Keratinocyte (primary cell): ENCODE measurements at regions not wholly inside any gene's neighbourhood (a gene's known extent, or its start where the extent isn't known, plus 50 kb on each side); places are given as distances from the start of the nearest gene placed in this dataset.

Experiments
- DNase-seq: peaks from one replicate; pipeline ENCODE4 v3.0.0-alpha.2; 2011; ENCODE audit warnings: low read depth, missing footprints, low spot score
- FAIRE-seq: peaks from 2 replicates; lab custom pipeline; 2011; peaks lifted over from hg19 to GRCh38; lab: Jason Lieb, UNC
- H2AFZ ChIP-seq: 2 replicates; pipeline ENCODE4 v1.6.0; 2012; ENCODE audit warnings: low read length, control low read depth, inconsistent platforms; ENCODE audit not compliant: control insufficient read depth
- H3K27ac ChIP-seq: 2 replicates; pipeline ENCODE4 v1.5.1; 2011; ENCODE audit warnings: low read length; ENCODE audit not compliant: control insufficient read depth, insufficient read depth
- H3K27me3 ChIP-seq: 3 replicates; pipeline ENCODE4 v1.6.0; 2011; ENCODE audit warnings: low read length; ENCODE audit not compliant: control insufficient read depth, insufficient read depth; ENCODE audit errors: extremely low read depth
- H3K36me3 ChIP-seq, 2 experiments: 2 replicates in 1 of 2; 3 replicates in 1 of 2; pipeline ENCODE4 v1.5.1; 2011; ENCODE audit warnings: low read length in 2 of 2, mild to moderate bottlenecking in 1 of 2; ENCODE audit not compliant: control insufficient read depth in 2 of 2, insufficient read depth in 2 of 2; ENCODE audit errors: extremely low read depth in 1 of 2
- H3K4me1 ChIP-seq: 3 replicates; pipeline ENCODE4 v1.5.1; 2011; ENCODE audit warnings: low read length; ENCODE audit not compliant: control insufficient read depth, insufficient read depth; ENCODE audit errors: extremely low read depth
- H3K4me2 ChIP-seq: 3 replicates; pipeline ENCODE4 v1.6.0; 2011; ENCODE audit warnings: low read depth, low read length; ENCODE audit not compliant: control insufficient read depth, insufficient read depth; ENCODE audit errors: extremely low read depth
- H3K4me3 ChIP-seq, 3 experiments: fragments of 200-600 bp in 1 of 3; sonication (generic) in 1 of 3; 2 replicates in 2 of 3; 3 replicates in 1 of 3; pipeline ENCODE4 v1.5.1; 2011 to 2016; ENCODE audit warnings: low read length in 3 of 3, mild to moderate bottlenecking in 3 of 3, control low read depth in 2 of 3, inconsistent platforms in 1 of 3, low read depth in 1 of 3, mixed read lengths in 1 of 3, mixed run types in 1 of 3, moderate library complexity in 1 of 3; ENCODE audit not compliant: control insufficient read depth in 2 of 3, insufficient read depth in 2 of 3; ENCODE audit errors: extremely low read depth in 1 of 3
- H3K79me2 ChIP-seq: 2 replicates; pipeline ENCODE4 v1.6.0; 2012; ENCODE audit warnings: low read length; ENCODE audit not compliant: control insufficient read depth, insufficient read depth
- H3K9ac ChIP-seq: 3 replicates; pipeline ENCODE4 v1.6.0; 2011; ENCODE audit warnings: low read length; ENCODE audit not compliant: control insufficient read depth, insufficient read depth; ENCODE audit errors: extremely low read depth
- H3K9me1 ChIP-seq: 3 replicates; pipeline ENCODE4 v1.6.0; 2011; ENCODE audit warnings: low read length; ENCODE audit not compliant: control insufficient read depth, insufficient read depth; ENCODE audit errors: extremely low read depth
- H3K9me3 ChIP-seq: 2 replicates; pipeline ENCODE4 v1.5.1; 2012; ENCODE audit warnings: low read depth, low read length; ENCODE audit not compliant: control insufficient read depth
- H4K20me1 ChIP-seq: 3 replicates; pipeline ENCODE4 v1.6.0; 2011; ENCODE audit warnings: low read length; ENCODE audit not compliant: control insufficient read depth, insufficient read depth; ENCODE audit errors: extremely low read depth
- EZH2 ChIP-seq: IDR thresholded peaks from one replicate; pipeline ENCODE4 v1.6.1; 2012; ENCODE audit warnings: inconsistent platforms, mild to moderate bottlenecking, low read length, moderate library complexity
- dilution Hi-C: fragments of 300-500 bp; cut with MboI; formaldehyde crosslinking; loops from one replicate; pipeline ENCODE4 v1.7.0; 2020; ENCODE audit warnings: low sequenced_read_pairs; ENCODE audit not compliant: extremely low pct_ligation_motif_present
- TF ChIP-seq, protein P1 (sequence below), 3 experiments: IDR thresholded peaks in 1 of 3; conservative IDR thresholded peaks in 1 of 3; optimal IDR thresholded peaks in 1 of 3; 2 replicates in 2 of 3; 3 replicates in 1 of 3; pipeline versions ENCODE3 to v1.5.1; 2011; ENCODE audit warnings: low read length in 3 of 3, mild to moderate bottlenecking in 3 of 3, moderate library complexity in 2 of 3, control low read depth in 1 of 3, inconsistent platforms in 1 of 3; ENCODE audit not compliant: insufficient read depth in 2 of 3; ENCODE audit errors: extremely low read depth in 1 of 3

DNA sequence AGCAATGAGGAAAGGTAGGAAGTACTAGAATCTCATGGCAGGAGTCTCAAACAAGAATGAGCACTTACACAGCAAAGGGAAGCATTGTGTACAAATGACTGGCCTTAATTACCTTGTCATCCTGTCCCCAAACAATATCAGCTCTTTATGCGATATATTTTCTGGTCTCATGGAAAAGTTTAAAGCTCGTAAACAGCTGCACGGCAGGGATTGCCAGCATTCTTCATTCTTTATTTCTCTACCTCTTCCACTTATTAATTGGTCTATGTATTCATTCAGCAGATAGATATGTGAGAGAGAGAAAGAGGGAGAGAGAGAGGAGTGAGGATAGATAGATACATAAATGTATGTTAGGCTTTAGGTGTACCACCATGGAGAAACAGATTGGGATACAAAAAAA lies 155.8 kb upstream of the FAT4 start:
- Histone ChIP-seq H3K27ac (no peak overlapping the region), H3K9me1 (no peaks in the 10 kb centered on the region), H3K4me3 (no peak overlapping the region), H3K9me3 (no peaks in the 10 kb centered on the region), H2AFZ (no peak overlapping the region), H3K4me2 (no peak overlapping the region), H3K4me1 (no peaks in the 10 kb centered on the region), H3K27me3 (no peaks in the 10 kb centered on the region), H4K20me1 (no peaks in the 10 kb centered on the region), H3K36me3 (no peaks in the 10 kb centered on the region), H3K9ac (no peak overlapping the region), H3K79me2 (no peaks in the 10 kb centered on the region)
- FAIRE-seq (no peak), DNase-seq (no peak)
- dilution Hi-C loops, result no loop called here
- TF ChIP-seq, protein P1, sequence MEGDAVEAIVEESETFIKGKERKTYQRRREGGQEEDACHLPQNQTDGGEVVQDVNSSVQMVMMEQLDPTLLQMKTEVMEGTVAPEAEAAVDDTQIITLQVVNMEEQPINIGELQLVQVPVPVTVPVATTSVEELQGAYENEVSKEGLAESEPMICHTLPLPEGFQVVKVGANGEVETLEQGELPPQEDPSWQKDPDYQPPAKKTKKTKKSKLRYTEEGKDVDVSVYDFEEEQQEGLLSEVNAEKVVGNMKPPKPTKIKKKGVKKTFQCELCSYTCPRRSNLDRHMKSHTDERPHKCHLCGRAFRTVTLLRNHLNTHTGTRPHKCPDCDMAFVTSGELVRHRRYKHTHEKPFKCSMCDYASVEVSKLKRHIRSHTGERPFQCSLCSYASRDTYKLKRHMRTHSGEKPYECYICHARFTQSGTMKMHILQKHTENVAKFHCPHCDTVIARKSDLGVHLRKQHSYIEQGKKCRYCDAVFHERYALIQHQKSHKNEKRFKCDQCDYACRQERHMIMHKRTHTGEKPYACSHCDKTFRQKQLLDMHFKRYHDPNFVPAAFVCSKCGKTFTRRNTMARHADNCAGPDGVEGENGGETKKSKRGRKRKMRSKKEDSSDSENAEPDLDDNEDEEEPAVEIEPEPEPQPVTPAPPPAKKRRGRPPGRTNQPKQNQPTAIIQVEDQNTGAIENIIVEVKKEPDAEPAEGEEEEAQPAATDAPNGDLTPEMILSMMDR (optimal IDR thresholded peaks at IDR 0.05 in 1 of 3, IDR thresholded peaks at IDR 0.05 in 1 of 3, conservative IDR thresholded peaks at IDR 0.05 in 1 of 3; ENCODE audit: extremely low read depth in 1 of 3, insufficient read depth in 2 of 3, low read length in 3 of 3), result no peak
- no peak for TF ChIP-seq EZH2

DNA sequence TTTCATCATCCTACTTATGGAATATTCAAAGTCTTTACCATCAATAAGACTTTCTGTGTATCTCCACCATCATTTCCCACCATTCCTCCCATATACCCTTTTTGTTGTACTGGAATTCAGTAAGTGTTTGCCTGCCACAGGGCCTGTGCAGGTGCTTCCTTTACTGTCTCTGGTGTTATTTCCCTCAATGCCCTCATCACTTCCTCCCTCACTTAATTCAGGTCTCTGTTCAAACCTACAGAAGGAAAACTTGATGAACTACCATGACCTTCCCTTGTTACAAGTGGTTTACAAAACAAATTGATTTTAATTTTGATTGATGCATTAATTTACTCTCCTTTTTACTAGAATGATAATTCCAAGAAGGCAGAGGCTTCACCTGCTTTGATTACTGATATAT lies 159.5 kb upstream of the FAT4 start:
- H3K4me3 ChIP-seq, result no peak overlapping the region
- H3K4me2 ChIP-seq, result no peak overlapping the region
- H3K36me3 ChIP-seq, result no peaks in the 10 kb centered on the region
- TF ChIP-seq EZH2, result no peak
- TF ChIP-seq, protein P1 (optimal IDR thresholded peaks at IDR 0.05 in 1 of 3, IDR thresholded peaks at IDR 0.05 in 1 of 3, conservative IDR thresholded peaks at IDR 0.05 in 1 of 3; ENCODE audit: extremely low read depth in 1 of 3, insufficient read depth in 2 of 3, low read length in 3 of 3), result no peak
- H3K4me1 ChIP-seq, result no peaks in the 10 kb centered on the region
- dilution Hi-C loops, result no loop called here
- H3K27ac ChIP-seq, result no peak overlapping the region
- no peaks in the 10 kb centered on the region for H3K9me3 ChIP-seq
- H3K27me3 ChIP-seq, result no peaks in the 10 kb centered on the region
- FAIRE-seq, result no peak
- H3K79me2 ChIP-seq, result no peaks in the 10 kb centered on the region
- no peak overlapping the region for H3K9ac ChIP-seq
- DNase-seq, result no peak
- H3K9me1 ChIP-seq, result no peaks in the 10 kb centered on the region
- no peaks in the 10 kb centered on the region for H4K20me1 ChIP-seq
- H2AFZ ChIP-seq, result no peak overlapping the region
